HG02642 (cell line): ENCODE measurements at regions not wholly inside any gene's neighbourhood (a gene's known extent, or its start where the extent isn't known, plus 50 kb on each side); places are given as distances from the start of the nearest gene placed in this dataset.
"Not testable (repeated sequence)": the region's sequence is repeated elsewhere in the genome, so short reads cannot be mapped to it uniquely, and the experiment has no call there.

Source experiments
- ATAC-seq: cut with Tn5 transposase; IDR thresholded peaks from one replicate; pipeline ENCODE4 v1.9.1; 2021; ENCODE audit warnings: mild to moderate bottlenecking; ENCODE audit not compliant: unreplicated experiment, poor library complexity

DNA sequence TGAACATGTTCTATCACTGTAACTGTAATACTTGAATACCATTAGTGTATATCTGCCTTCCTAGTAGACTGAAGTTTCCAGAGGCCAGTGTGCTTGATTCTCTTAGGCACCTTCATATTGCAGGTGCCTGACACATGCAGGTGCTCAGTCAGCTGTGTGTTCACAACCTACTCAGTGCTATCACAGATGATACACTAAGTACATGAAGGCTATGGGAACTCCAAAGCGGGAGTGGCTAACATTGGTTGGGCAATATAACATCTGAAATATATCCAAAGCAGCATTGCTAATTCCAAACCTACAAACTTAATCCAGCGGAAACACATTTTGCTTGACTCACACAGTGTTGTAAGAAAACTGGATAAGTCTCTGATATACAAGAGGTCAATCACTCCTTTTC, 539.3 kb upstream of the ISX start:
- no peak for ATAC-seq

DNA sequence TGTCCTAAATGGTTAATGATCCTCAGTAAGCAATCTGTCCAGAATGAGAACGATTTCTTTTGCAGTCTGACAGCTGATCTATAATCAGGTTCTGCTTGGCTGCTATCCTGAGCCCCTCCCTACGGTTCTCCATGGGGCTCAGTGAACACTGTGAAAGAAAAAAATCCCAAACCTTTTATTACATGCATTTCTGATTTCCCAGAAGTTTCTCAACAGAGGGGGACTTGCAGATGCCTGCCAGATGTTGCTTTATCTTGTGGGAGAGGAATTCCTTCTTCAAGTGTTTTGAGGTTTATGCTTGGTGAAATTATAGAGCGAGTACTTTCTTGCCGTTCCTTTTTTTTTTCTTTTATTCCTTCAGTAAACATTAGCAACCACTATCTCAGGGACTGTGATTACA, 531.9 kb upstream of the ISX start:
- ATAC-seq = no peak

DNA sequence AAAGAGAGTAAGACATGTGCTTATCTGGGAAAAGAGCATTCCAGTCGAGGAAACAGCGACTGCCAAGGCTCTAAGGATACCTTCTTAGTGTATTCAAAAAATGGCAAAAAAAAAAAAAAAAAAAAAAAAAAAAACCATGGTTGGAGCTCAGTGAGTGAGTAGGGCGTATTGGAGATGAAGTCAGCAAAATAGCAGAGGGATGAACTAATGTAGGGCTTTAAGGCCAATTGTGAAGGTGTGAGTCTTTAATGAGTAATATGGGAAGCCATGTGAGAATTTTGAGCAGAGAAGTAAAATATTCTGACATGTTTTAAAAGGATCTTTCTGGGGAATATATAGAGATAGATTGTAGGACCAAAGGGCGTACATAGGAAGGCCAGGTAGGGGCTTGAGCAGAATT, 498.6 kb upstream of the ISX start:
- no peak for ATAC-seq

DNA sequence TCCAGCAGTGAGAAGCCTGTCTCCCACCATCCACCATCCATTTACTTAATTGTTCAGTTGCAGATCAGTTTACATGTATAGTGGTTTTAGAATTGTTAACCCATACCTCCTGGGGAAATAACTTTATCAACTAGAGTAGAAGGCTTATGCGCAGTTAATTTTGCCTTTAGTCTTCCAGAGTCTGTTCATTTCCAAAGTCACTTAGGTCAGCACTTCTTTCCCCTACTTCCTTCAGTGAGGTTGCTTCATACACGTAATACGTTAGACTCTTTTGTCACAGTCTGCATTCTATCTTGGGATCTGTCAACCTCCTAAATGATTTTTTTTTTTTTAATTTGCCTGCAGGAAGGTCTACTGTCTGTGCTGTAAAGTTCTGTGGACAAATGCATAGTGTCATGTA, 495.6 kb upstream of the ISX start:
- no peak for ATAC-seq

DNA sequence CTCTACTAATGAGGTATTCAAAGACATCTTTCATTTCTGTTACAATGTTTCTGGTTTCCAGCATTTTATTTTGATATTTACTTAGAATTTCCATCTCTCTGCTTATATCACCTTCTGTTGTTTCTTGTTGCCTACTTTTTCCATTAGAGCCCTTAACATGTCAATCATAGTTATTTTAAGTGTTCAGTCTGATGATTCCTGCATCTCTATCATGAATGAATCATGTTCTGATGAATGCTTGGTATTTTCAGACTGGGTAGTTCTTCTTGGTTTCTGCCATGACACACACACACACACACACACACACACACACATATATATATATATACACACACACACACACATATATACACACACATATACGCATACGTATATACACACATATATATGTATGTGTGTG, 486.4 kb upstream of the ISX start:
- no peak for ATAC-seq

DNA sequence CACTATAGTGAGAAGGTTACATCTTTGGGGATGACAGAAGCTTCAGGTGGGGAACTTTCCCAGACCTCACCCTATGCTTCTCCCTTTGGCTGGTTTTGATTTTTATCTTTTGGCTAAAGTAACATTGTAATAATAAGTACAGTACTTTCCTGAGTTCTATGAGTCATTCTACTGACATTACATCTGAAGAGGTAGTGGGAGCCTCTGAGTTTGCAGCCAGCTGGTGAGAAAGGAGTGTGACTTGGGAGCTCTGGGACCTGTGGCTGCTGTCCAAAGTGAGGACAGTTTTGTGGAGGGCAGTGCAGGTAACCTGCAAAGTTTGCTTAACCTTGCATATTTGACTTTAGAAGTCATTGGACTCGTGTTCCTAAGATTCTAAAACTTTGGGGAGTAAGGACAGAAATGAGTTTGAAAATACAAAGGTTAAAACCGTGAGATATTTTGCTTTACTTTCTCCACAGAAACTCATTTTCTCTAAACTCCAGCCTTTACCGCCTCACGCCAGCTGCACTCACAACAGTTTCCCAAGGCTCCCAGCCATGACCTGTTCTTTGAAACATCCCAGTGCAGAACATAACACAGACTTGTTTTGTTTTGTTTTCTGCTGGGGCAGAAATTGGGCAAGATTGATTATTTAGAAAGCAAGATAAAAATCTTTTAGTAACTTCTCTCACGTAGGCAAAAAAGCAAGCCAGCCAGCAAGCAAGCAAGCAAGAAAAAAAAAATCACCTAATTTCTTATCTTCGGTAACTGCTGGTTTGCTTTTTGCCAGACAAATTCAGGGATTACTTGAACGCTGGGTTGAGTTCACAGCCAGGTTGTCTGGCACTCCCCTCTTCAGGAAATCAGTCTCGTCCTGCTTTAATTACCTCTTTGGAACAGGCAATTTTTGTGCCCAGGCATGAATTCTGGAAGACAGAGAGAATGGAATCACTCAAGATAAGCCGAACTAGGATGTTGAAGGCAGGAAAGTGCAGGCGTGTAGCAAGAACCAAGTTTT, 478.3 kb upstream of the ISX start:
- no peak for ATAC-seq

DNA sequence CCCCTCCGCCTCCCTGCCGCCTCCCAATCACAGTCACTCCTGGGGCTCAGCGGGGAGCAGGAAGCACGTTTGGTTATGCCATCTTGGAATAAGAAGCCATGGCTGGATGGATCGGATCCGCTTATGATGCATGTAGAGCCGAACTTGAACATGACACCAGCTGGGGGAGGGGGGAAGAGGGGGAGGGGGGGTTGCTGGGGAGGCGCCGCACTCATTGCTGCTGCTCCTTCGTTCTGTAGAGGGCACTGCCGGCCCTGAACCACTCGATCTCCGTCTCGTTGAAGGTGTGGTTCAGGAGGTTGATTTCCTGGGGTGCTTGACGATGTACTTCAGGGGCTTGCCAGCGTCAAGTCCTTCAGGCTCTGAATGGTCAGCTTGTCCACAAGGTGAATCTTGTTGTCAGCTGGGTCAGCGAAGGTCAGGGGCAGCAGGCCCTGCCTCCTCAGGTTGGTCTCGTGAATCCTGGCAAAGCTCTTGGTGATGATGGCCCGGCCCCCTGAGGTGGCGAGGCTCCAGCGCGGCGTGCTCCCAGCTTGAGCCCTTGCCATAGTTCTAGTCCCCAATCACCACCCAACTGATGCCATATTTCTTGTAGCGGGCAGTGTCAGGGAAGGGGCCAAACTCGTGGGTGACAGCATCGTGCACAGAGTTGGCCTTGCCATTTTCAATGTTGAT, 476.9 kb upstream of the ISX start:
- ATAC-seq = no peak

DNA sequence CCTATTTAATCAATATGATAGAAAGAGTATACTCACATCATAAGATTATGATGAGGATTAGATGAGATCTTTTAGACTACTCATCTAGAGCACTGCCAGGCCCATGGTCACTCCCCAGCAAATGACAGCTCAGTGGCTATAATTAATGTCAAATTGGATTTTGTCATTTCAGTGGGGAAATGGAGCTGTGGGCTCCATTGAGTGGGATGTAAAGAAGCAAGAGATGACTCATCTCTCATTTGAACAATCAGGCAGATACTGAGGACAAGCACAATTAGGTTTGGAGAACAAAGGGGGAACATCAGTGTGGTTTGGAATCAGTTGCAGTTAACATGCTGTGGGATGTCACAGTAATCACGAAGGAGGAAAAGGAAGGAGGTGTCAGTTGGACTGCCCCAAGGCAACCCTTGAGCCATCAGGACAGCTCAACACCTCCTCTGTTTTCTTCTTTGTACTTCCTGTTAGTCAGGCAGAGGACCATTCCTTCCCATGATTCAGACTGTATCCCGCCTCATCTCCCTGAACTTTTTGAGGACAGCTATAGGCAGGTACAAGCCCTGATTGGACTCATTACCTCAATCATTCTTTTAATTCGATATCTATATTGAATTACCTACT, 473.7 kb upstream of the ISX start:
- ATAC-seq = no peak

DNA sequence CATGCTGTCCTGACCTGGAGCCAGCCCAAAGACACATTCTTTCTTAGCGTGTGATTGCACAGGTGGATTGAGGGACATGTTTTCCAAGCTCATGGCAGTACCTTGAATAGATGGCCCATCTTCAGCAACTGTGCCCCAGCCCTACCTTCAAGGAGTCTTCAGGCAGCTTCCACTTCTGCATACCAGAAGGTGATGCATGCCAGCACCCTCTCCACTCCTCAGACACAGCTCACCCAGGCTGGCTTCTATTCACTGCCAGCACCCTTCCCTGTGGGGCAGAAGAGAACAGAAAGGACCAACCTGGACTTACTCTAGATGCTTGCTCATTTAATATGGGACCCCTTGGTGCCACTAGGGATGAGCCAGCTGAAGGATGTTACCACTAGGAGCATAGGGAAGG, 466.4 kb upstream of the ISX start:
- ATAC-seq = no peak

DNA sequence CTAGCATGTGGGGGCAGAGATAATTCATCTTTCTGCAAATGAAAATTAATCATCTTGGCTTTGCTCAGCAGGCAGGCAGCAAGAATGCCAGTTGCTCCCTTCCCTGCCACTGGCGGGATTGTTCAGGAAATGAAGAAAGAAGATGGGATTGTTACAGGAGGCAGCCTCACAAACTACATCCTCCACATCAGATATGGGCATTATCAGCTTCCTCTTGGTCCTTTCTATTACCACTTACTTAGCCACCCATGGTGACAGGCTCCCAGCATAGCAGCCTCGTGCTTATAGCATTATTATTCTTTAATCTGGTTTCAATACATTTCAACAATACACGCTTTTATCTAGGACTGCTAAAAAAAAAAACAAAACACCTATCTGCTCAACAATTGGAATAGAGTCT, 461.6 kb upstream of the ISX start:
- ATAC-seq = no peak

DNA sequence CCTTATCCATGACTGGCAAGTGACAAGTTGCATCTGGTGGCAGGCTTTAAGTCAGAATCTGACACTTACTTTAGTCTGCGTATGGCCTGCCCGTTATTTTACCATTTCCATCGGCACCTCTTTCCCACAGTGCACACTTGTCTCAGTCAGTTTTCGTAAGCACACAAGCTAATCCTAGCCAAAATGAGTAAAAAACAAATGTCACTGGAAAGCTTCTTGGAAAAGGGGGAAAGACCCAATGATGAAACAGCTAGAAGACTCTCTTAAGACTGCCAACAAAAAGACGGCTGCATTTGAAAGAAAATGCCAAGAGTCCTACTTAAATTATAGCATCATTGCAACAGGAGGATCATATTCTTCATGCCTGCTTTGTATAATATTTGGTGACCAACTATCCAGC, 457.9 kb upstream of the ISX start:
- no peak for ATAC-seq

DNA sequence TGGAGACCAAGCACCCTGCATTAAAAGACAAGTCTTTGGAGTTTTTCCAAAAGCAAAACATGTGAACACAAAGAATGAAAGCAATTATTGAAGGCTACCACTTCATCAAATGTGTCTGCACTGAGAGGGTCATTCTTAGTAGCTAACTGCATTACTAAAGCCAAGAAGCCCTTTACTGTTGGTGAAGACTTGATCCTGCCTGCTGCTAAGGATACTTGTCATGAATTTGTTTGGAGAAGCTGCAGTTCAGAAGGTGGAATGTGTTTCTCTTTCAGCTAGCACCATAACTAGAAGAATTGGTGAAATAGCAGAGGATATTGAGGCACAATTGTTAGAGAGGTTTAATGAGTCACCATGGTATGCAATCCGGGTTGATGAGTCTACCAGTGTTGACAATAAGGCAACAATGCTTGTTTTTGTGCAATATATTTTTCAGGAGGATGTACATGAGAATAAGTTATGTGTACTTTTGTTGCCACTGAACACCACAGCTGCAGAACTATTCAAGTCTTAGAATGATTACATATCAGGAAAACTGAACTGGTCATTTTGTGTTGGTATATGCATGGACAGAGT, 457.3 kb upstream of the ISX start:
- ATAC-seq = no peak

DNA sequence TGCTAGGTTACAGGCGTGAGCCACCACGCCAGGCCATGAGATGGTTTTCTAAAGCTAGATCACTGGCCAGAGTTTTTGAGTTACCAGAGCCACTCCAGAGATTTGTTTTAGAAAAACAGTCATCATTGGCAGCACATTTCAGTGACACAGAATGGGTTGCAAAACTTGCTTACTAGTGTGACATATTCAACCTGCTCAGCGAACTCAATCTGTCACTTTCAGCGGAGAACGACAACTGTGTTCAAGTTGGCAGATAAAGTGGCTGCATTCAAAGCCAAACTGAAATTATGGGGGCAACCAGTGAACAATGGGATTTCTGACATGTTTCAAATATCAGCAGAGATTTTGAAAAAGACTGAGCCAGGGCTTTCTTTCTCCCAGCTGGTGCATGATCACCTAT, 456.3 kb upstream of the ISX start:
- ATAC-seq = no peak

DNA sequence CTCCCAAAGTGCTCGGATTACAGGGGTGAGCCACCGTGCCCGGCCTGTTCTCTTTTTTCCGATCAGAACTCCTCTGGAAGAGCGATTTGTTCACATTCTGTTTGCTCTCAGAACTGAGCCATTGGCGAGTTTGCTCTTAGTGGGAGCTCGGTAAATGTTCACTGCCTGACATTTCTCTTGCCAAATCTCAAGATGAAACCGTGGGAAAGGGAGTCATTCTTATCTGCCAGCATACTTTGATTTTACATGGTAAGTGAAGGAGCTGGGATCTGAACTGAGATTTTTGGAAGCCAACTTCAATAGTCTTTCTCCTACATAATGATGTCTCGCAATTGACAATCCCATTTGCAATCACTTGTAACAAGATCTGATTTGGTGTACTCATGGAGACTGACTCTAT, 445.8 kb upstream of the ISX start:
- ATAC-seq = no peak

DNA sequence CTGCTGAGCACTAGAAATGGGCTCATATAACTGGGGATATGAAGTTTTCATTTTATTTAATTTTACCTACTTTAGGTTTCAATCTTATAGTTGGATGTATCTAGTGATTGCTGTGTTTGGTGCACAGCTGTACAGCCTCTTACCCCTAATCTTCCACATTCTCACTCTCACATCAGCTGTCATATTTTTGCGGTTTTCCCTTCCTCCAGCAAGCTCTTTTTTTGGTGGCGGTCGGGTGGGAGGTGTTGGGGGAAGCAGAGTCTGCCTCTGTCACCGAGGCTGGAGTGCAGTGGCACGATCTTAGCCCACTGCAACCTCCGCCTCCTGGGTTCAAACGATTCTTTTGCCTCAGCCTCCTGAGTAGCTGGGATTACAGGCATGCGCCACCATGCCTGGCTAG, 445.1 kb upstream of the ISX start:
- ATAC-seq = no peak

DNA sequence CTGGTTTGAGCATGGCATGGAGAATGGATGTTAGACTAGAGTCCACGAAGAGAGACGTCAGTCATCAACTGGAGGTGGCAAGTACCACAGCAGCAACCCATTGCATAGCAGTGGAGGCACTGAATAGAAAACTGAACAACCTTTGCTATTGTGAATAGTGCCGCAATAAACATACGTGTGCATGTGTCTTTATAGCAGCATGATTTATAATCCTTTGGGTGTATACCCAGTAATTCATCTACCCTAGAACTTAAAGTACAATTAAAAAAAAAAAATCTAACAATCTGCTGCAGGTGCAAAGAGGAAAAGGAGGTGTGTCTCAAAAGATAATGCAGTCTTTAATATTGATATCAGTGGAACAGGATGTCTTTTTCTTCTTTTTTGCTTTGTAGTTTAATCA, 443.4 kb upstream of the ISX start:
- no peak for ATAC-seq

DNA sequence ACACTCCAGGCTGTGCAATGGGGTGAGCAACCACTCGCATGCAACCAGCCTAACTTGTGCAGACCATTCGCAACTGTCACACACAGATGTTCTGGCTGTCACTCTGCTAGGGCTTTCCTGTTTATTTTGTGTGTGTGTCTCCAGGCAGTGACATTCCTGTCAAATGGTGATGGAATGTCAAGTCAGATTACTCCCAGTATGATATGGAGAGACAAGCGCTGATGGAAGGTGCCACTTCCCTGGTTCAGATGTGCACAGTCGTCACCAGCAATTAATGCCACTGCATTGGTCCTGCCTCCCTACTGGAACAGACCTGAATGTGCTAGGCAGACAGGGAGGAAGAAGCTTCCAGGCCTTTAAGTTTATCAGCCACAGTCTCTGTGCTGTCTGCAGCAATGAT, 442.4 kb upstream of the ISX start:
- no peak for ATAC-seq

DNA sequence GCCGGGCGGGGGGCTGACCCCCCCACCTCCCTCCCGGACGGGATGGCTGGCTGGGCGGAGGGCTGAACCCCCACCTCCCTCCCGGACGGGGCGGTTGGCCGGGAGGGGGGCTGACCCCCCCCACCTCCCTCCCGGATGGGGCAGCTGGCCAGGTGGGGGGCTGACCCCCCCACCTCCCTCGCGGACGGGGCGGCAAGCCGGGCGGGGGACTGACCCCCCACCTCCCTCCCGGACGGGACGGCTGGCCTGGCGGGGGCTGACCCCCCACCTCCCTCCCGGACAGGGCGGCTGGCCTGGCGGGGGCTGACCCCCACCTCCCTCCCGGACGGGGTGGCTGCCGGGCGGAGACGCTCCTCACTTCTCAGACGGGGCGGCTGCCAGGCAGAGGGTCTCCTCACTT, 440.1 kb upstream of the ISX start:
- not testable (repeated sequence) for ATAC-seq

DNA sequence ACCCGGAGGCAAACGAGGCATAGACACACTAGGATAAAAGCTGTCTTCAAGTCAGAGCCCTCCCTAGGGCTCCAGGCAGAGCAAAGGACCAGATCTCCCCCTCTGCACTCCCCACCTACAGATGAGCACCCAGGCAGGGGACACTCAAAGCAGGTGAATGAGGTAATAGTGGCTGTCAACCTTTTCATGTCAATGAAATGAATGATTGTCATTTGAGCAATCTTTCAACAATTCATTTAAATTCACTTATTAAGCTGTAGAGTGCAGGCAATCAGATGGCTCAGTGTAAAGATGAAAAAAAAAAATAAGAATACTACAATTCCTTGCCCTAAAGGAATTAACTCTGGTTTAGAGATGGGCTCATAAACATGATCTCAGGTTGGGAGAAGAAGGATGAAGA, 427.8 kb upstream of the ISX start:
- ATAC-seq = no peak

DNA sequence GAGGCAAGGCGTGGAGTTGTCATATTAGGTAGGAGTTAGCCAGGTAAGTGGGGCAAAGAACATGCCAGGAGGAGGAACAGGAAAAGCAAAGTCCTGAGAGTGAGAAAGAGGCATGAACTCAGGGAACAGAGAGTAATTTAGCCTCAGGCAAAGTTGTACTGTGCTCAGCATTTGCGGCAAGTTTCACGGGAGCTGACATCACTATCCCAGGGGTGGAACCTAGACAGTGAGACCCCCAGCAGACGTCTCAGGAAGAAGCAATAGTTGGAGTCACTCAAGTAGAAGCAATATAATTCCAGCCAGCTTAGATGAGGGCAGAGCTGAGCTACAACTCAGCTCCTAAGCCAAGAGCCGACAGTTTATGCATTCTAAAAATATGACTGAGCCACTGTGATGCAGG, 426.0 kb upstream of the ISX start:
- no peak for ATAC-seq

DNA sequence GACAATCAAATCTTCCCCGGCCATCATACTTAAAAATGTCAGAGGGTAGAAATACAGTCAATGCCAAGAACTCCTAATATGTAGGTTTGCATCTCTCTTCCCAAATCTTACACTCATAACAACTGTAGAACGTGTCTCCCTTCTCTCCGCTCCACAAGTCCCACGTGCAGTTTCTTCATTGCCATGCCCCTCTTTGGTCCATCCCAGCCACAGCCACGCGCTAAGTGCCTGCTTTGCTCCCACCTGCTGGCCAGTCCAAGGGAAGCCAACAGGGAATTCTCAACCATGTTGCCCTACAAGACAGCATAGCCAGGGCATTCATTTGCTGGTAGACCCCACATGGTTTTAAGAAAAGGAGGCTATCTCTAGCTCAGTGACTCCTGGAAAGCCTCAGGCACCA, 420.6 kb upstream of the ISX start:
- ATAC-seq = no peak
